Omental fat pad (tissue), 3 donors: ENCODE measurements at regions not wholly inside any gene's neighbourhood (a gene's known extent, or its start where the extent isn't known, plus 50 kb on each side); places are given as distances from the start of the nearest gene placed in this dataset.

Experiments
- ATAC-seq: fragments of 150-250 bp; one replicate; pipeline ENCODE4 v1.9.1; 2016; ENCODE audit warnings: mild to moderate bottlenecking, moderate library complexity; ENCODE audit not compliant: low FRiP score
- DNase-seq: peaks from one replicate; pipeline ENCODE4 v3.0.0-alpha.2; 2019; ENCODE audit warnings: low spot score
- CTCF ChIP-seq, 3 donors: fragments of 450-650 bp; IDR thresholded peaks; one replicate each; pipeline ENCODE4 v1.5.1; 2016 to 2017; ENCODE audit warnings: antibody characterized with exemption in 3 of 3, mild to moderate bottlenecking in 3 of 3, moderate library complexity in 2 of 3

- ATAC-seq = no peak
- no peak for TF ChIP-seq CTCF (IDR thresholded peaks at IDR 0.05)
- DNase-seq = no peak
Observed at GRCh38 chr16:85428899-85429775, 184.0 kb upstream of the GSE1 start.

GRCh38 chr16:85429776-85430522 lies 183.2 kb upstream of the GSE1 start:
- no peak for TF ChIP-seq CTCF (IDR thresholded peaks at IDR 0.05)
- ATAC-seq = no peak
- DNase-seq = no peak

DNA sequence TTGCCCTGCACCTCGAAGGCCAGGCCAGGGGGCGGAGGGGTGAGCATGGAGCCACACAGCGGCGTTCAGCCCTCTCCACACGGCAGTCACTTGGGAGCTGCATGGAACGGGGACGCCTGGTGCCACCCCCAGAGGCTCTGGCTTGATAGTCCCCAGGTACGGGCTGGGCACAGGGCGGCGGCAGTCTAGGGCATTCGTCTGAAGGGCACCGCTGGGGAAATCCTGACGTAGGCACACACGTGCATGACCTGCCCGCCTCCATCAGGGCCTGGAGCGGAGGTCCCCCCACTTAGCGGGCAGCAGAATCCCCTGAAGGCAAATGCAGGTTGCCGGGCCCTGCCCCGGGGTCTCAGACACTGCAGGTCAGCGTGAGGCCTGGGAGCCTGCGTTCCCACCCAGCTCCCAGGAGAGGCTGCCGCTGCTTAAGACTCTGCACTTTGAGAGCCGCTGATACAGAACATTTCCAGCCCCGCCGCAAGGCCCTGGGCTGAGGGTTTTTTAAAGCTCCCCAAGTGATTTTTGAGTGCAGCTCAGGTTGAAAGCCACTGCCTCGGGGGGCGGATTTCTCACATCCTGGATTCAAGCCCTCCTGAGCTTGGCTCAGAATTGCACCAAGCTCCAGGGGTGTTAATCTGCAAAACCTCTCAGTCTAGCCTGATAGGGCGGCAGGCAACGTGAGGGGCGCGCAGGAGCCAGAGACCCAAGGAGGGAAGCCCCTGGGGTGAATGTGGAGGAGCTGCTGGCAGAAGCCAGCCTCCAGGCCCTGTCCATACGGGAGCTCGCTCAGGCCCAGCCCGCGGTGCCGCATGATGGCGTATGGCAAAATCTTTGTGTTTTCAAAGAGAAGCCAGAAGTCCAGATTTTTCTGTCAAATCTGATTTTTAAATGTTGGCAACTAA lies 182.3 kb upstream of the GSE1 start:
- no peak for TF ChIP-seq CTCF (IDR thresholded peaks at IDR 0.05)
- ATAC-seq = no peak
- DNase-seq = no peak

GRCh38 chr16:85431431-85432124 lies 181.5 kb upstream of the GSE1 start:
- TF ChIP-seq CTCF (IDR thresholded peaks at IDR 0.05) = no peak
- DNase-seq = no peak
- no peak for ATAC-seq

GRCh38 chr16:85432606-85433005 lies 180.5 kb upstream of the GSE1 start:
- ATAC-seq (no peak), DNase-seq (no peak)

More at GRCh38 chr16:85432606-85433005, 180.5 kb upstream of the GSE1 start:
- TF ChIP-seq CTCF (IDR thresholded peaks at IDR 0.05) = no peak
